Mesenchymal stem cell (in vitro differentiated cells and primary cell): ENCODE measurements at regions not wholly inside any gene's neighbourhood (a gene's known extent, or its start where the extent isn't known, plus 50 kb on each side); places are given as distances from the start of the nearest gene placed in this dataset.

Experiments
- DNase-seq: peaks from one replicate; pipeline ENCODE4 v3.0.0-alpha.2; 2013
- H2AFZ ChIP-seq: one replicate; pipeline ENCODE4 v1.6.1; 2013; ENCODE audit warnings: low read depth, mild to moderate bottlenecking, control low read depth, inconsistent platforms, low read length, moderate library complexity
- H2AK5ac ChIP-seq: 2 replicates; pipeline ENCODE4 v1.6.1; 2013; ENCODE audit warnings: low read length, moderate library complexity, mild to moderate bottlenecking, inconsistent platforms; ENCODE audit not compliant: severe bottlenecking
- H2BK120ac ChIP-seq: one replicate; pipeline ENCODE4 v1.6.1; 2013; ENCODE audit warnings: low read depth, mild to moderate bottlenecking, inconsistent platforms, low read length, moderate library complexity
- H2BK12ac ChIP-seq, 2 experiments: one replicate each; pipeline ENCODE4 v1.6.1; 2013; ENCODE audit warnings: inconsistent platforms in 2 of 2, low read length in 2 of 2, mild to moderate bottlenecking in 2 of 2, moderate library complexity in 2 of 2, control low read depth in 1 of 2
- H2BK15ac ChIP-seq: one replicate; pipeline ENCODE4 v1.6.1; 2013; ENCODE audit warnings: mild to moderate bottlenecking, low read depth, inconsistent platforms; ENCODE audit not compliant: poor library complexity, severe bottlenecking
- H2BK5ac ChIP-seq: 2 replicates; pipeline ENCODE4 v1.6.1; 2013; ENCODE audit warnings: low read depth, mild to moderate bottlenecking, low read length, control low read depth, inconsistent platforms; ENCODE audit not compliant: poor library complexity, severe bottlenecking
- H3K14ac ChIP-seq, 2 experiments: one replicate each; pipeline ENCODE4 v1.6.1; 2013; ENCODE audit warnings: inconsistent platforms in 2 of 2, low read length in 2 of 2, control low read depth in 1 of 2, mild to moderate bottlenecking in 1 of 2, moderate library complexity in 1 of 2
- H3K18ac ChIP-seq, 2 experiments: one replicate each; pipeline ENCODE4 v1.6.1; 2013; ENCODE audit warnings: inconsistent platforms in 2 of 2, low read length in 2 of 2, control low read depth in 1 of 2, low read depth in 1 of 2, mild to moderate bottlenecking in 1 of 2
- H3K23ac ChIP-seq, 2 experiments: one replicate each; pipeline ENCODE4 v1.6.1; 2013; ENCODE audit warnings: inconsistent platforms in 2 of 2, low read length in 2 of 2, mild to moderate bottlenecking in 2 of 2, moderate library complexity in 2 of 2, control low read depth in 1 of 2
- H3K27ac ChIP-seq: 2 replicates; pipeline ENCODE4 v1.5.1; 2013; ENCODE audit warnings: mild to moderate bottlenecking, moderate library complexity, low read length, control low read depth, inconsistent platforms; ENCODE audit not compliant: poor library complexity, severe bottlenecking
- H3K27me3 ChIP-seq, 2 experiments: 2 replicates each; pipeline versions ENCODE4 v1.6.1 to v1.7.0; 2013; ENCODE audit warnings: low read length in 2 of 2, mild to moderate bottlenecking in 2 of 2, moderate library complexity in 2 of 2, control low read depth in 1 of 2, inconsistent platforms in 1 of 2; ENCODE audit not compliant: control insufficient read depth in 1 of 2, insufficient read depth in 1 of 2
- H3K36me3 ChIP-seq, 2 experiments: 2 replicates each; pipeline versions ENCODE4 v1.6.1 to v1.7.0; 2013; ENCODE audit warnings: low read length in 2 of 2, control low read depth in 1 of 2, inconsistent platforms in 1 of 2, low read depth in 1 of 2, mild to moderate bottlenecking in 1 of 2; ENCODE audit not compliant: insufficient read depth in 2 of 2, control insufficient read depth in 1 of 2
- H3K4ac ChIP-seq, 2 experiments: one replicate each; pipeline ENCODE4 v1.6.1; 2013; ENCODE audit warnings: inconsistent platforms in 2 of 2, low read length in 2 of 2, mild to moderate bottlenecking in 2 of 2, moderate library complexity in 2 of 2, control low read depth in 1 of 2, low read depth in 1 of 2
- H3K4me1 ChIP-seq: 2 replicates; pipeline ENCODE4 v1.6.1; 2013; ENCODE audit warnings: low read depth, low read length, control low read depth; ENCODE audit not compliant: control insufficient read depth, insufficient read depth
- H3K4me2 ChIP-seq: 2 replicates; pipeline ENCODE4 v1.6.1; 2013; ENCODE audit warnings: low read length, mild to moderate bottlenecking, inconsistent platforms; ENCODE audit not compliant: poor library complexity, severe bottlenecking
- H3K4me3 ChIP-seq, 2 experiments: 2 replicates each; pipeline versions ENCODE4 v1.5.1 to v1.7.0; 2013; ENCODE audit warnings: low read length in 2 of 2, mild to moderate bottlenecking in 2 of 2, control low read depth in 1 of 2, low read depth in 1 of 2; ENCODE audit not compliant: insufficient read depth in 1 of 2
- H3K79me1 ChIP-seq: replicated peaks from 2 replicates; pipeline ENCODE4 v1.6.1; 2013; ENCODE audit warnings: mild to moderate bottlenecking, control low read depth, low read length, inconsistent platforms; ENCODE audit not compliant: poor library complexity, severe bottlenecking
- H3K9ac ChIP-seq: 2 replicates; pipeline ENCODE4 v1.7.0; 2013; ENCODE audit warnings: mild to moderate bottlenecking, low read length, moderate library complexity
- H3K9me3 ChIP-seq: 2 replicates; pipeline ENCODE4 v1.7.0; 2013; ENCODE audit warnings: mild to moderate bottlenecking, low read length; ENCODE audit not compliant: control insufficient read depth
- H4K8ac ChIP-seq: one replicate; pipeline ENCODE4 v1.6.1; 2013; ENCODE audit warnings: inconsistent platforms, mild to moderate bottlenecking, low read length, moderate library complexity
- H4K91ac ChIP-seq: one replicate; pipeline ENCODE4 v1.6.1; 2013; ENCODE audit warnings: mild to moderate bottlenecking, low read length, inconsistent platforms
- WGBS: methylation state at CpG from one replicate; pipeline ENCODE4 v1.1.7; 2013; ENCODE audit warnings: mixed read lengths; 5-methylcytosine and 5-hydroxymethylcytosine counted together

DNA sequence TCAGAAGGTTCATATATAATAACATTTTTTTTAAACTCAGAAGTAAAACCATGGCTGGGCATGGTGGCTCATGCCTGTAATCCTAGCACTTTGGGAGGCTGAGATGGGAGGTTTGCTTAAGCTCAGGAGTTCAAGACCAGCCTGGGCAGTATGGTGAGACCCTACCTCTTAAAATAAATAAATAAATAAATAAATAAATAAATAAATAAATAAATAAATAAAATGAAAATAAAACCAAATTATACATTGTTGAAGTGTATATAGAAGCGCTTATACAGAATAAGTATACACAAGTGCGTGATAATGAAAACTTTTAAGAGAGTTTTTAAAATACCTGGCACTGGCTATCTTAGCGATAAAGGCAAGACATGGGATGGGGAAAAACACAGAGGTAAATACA lies 71.6 kb downstream of the OR2B2 start:
- H2BK5ac ChIP-seq: no peak overlapping the region
- no peak overlapping the region for H3K4me2 ChIP-seq
- H2BK15ac ChIP-seq: no peak overlapping the region
- H3K4me3 ChIP-seq: no peak overlapping the region
- DNase-seq: no peak
- WGBS: 98% methylated on average over 3 of the region's 3 CpGs
- H3K27ac ChIP-seq: no peak overlapping the region
- H3K9ac ChIP-seq: no peak overlapping the region
- no peak overlapping the region for H3K18ac ChIP-seq
- H3K79me1 ChIP-seq: no peaks in the 10 kb centered on the region
- H3K36me3 ChIP-seq: peaks cover 0 to 13% of the 10 kb centered on the region in 2 experiments
- H2AFZ ChIP-seq: no peak overlapping the region
- H2BK120ac ChIP-seq: no peak overlapping the region
- no peak overlapping the region for H4K91ac ChIP-seq
- no peak overlapping the region for H3K14ac ChIP-seq
- no peak overlapping the region for H2AK5ac ChIP-seq
- H3K4ac ChIP-seq: no peak overlapping the region
- H3K23ac ChIP-seq: no peak overlapping the region
- H2BK12ac ChIP-seq: no peak overlapping the region
- H4K8ac ChIP-seq: no peak overlapping the region
- H3K9me3 ChIP-seq: no peaks in the 10 kb centered on the region
- no peaks in the 10 kb centered on the region for H3K4me1 ChIP-seq
- H3K27me3 ChIP-seq: no peaks in the 10 kb centered on the region

DNA sequence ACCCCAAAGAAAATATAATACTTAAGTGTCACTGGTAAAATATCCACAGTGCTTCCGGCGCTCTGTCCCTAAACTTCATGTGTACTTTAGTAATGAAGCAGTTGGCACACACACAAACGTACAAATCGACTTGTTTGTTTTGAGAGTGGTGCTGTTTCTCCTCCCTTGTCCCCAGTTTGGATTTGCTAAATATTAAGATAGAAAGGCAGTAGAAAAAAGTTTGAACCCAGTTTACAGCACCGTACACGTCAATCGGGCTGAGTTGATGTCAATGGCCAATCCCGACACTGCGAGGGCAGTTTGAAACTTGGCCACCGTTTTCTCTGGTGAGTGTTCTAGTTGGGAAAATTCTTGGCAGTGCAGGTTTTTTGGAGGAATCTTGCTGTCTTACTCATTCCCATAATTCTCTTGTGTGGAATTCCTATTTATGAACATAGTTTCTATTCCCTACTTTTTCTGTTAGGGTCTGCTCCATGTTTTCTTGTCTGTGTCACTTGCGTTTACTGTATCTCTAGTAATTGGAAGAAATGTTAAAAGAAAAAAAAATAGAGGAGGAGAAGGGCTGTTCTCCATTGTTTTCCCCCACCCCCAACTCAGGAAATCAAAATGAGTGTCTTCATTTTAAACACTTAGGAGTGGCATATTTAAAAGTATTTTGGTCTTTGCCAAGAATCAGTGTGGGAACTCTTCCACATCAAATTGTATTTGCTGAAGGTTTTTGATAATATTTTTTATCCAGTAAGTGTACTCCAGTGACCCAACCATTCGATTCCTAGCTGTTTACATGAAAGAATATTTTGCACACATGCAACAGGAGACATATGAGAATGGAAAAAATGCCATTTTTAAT lies 72.3 kb downstream of the OR2B2 start:
- H4K91ac ChIP-seq: no peak overlapping the region
- H3K4ac ChIP-seq: no peak overlapping the region
- H3K27me3 ChIP-seq: no peaks in the 10 kb centered on the region

DNA sequence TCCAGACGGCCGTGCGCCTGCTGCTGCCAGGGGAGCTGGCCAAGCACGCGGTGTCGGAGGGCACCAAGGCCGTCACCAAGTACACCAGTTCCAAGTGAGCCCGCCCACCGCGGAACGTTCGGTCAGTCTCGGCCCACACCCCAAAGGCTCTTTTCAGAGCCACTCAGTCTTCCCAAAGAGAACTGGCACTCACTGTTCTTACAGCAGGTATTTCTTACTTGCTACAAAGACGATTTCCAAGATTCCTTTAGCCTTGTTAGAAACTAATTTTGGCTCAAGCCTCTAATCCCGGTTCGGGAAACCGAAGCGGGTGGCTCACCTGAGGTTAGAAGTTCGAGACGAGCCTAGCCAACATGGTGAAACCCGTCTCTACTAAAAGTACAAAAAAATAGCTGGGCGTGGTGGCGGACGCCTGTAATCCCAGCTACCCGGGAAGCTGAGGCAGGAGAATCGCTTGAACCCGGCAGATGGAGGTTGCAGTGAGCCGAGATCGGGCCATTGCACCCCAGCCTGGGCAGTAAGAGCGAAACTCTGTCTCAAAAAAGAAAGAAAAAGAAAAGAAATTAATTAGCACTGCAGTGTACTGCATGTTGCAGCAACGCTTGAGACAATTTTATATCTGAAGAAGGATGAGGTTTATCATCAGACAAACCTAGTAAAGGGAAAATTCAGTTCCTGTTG lies 73.1 kb downstream of the OR2B2 start:
- DNase-seq: peak; percentile 79
- no peaks in the 10 kb centered on the region for H3K4me1 ChIP-seq
- peak overlapping the region; percentile 91 for H3K27ac ChIP-seq
- H4K8ac ChIP-seq: peak overlapping the region; percentile 17
- H2BK5ac ChIP-seq: no peak overlapping the region
- peaks cover 0 to 4% of the 10 kb centered on the region in 2 experiments for H3K36me3 ChIP-seq
- H3K18ac ChIP-seq: peak overlapping the region; percentile 30 to 60
- H4K91ac ChIP-seq: peak overlapping the region; percentile 59
- H3K14ac ChIP-seq: peak overlapping the region in 1 of 2 experiments; percentile 26
- H3K4me2 ChIP-seq: peak overlapping the region; percentile 81
- H3K79me1 ChIP-seq: no peaks in the 10 kb centered on the region
- H3K27me3 ChIP-seq: no peaks in the 10 kb centered on the region
- peak overlapping the region; percentile 66 to 85 for H3K4me3 ChIP-seq
- H3K9me3 ChIP-seq: no peaks in the 10 kb centered on the region
- H3K4ac ChIP-seq: peak overlapping the region in 1 of 2 experiments; percentile 30
- H3K9ac ChIP-seq: peak overlapping the region; percentile 97
- H2BK120ac ChIP-seq: no peak overlapping the region
- H3K23ac ChIP-seq: no peak overlapping the region
- no peak overlapping the region for H2BK15ac ChIP-seq
- no peak overlapping the region for H2AK5ac ChIP-seq
- WGBS: 2% methylated on average over 31 of the region's 31 CpGs
- peak overlapping the region in 1 of 2 experiments; percentile 54 for H2BK12ac ChIP-seq
- H2AFZ ChIP-seq: no peak overlapping the region

More for the DNA sequence above, 72.3 kb downstream of the OR2B2 start:
- Histone ChIP-seq H3K23ac (no peak overlapping the region), H3K4me3 (peak overlapping the region in 1 of 2 experiments; percentile 85), H2BK15ac (no peak overlapping the region), H2BK5ac (no peak overlapping the region), H2BK120ac (no peak overlapping the region), H3K4me1 (no peaks in the 10 kb centered on the region), H3K27ac (peak overlapping the region; percentile 54), H3K4me2 (peak overlapping the region; percentile 81), H2AK5ac (no peak overlapping the region), H3K18ac (no peak overlapping the region), H3K36me3 (peaks cover 0 to 8% of the 10 kb centered on the region in 2 experiments), H4K8ac (no peak overlapping the region), H3K9ac (peak overlapping the region; percentile 97), H3K79me1 (no peaks in the 10 kb centered on the region), H3K14ac (no peak overlapping the region), H2AFZ (no peak overlapping the region), H2BK12ac (no peak overlapping the region), H3K9me3 (no peaks in the 10 kb centered on the region)
- peak; percentile 72 for DNase-seq
- WGBS: 17% methylated on average over 9 of the region's 12 CpGs
